ENCODE measurements at regions not wholly inside any gene's neighbourhood (a gene's known extent, or its start where the extent isn't known, plus 50 kb on each side); places are given as distances from the start of the nearest gene placed in this dataset.
A peak's percentile ranks its signal among the peaks of the same experiment; 100 is the strongest.

DNA sequence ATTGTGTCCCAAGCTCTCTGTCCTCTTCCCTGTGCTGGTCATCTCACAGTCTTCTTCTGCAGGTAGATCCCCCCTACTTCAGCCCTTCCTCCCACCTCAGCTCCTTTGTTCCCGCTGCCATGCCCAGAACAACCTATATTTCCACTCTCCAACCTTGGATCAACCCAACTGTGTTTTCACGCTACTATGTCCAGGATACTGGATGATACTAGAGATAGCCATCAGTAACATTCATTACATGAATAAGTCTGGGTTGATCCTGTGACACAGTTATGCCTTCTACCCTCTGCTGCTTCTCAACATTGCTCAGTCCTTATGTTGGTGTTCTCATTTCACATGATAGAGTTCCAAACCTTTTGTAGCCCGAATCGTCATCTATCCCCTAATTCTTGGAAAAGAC is 286.4 kb downstream of the ZEB1 start:
- DNase-seq (ENCODE audit: low read depth): no peak

- no peak for DNase-seq (ENCODE audit: low read depth)
These were observed 285.7 kb downstream of the ZEB1 start for GRCh38 chr10:31604646-31605170.

DNA sequence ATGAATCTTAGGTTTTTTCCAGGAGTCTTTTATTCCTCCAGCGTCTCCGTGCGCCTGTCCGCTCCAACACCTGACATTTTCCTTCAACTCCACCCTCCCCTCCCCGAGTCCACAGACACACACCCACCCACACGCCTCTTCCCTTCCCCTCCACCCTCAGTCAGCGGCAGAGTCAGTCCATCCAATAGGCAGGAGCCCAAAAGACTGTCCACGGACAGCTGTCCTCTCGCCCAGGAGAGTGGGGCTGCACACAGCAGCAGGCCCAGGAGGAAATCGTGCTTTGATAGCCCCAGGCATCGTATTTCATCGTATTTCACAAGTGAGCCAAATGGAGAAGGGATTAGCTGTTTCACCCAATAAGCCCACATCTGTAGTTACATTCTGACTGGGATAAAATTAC is 285.1 kb downstream of the ZEB1 start:
- no peak for DNase-seq (ENCODE audit: low read depth)

GRCh38 chr10:31603235-31604087 is 284.4 kb downstream of the ZEB1 start:
- DNase-seq (ENCODE audit: low read depth): peak; percentile 42

DNA sequence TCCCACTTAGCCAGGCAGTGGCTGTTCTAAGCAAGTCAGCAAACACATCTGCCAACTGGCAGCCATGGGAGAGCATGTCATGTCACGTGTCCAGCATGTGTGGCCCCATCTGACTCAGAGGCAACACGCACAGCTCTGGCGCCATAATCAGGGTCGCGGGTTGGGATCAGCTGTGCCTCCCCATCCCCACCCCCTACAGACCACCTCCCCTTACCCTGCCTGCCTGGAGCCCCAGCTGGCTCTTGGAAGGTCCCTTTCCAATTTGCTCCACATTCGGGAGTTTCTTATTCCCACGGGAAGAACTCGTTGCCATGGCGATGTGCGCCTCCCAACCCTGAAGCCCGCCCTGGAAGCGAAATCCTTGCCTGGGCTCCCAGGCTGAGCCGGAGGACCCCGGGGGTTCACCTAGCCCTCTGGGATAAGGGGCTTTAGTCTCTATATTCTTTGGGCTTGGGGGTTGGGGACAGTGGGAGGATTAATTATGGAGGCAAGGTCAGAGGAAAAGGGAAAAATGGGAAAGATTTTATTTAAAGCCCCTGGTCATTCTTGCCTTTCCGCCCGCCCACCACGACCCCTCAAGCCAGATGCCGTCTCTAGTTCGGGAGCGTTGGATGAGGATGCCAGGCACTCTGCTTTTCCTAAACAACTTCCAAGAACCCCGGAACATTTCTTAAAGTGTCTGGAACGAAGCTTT is 283.7 kb downstream of the ZEB1 start:
- no peak for DNase-seq (ENCODE audit: low read depth)

GRCh38 chr10:31601136-31601535 is 282.1 kb downstream of the ZEB1 start:
- DNase-seq (ENCODE audit: low read depth): no peak

DNA sequence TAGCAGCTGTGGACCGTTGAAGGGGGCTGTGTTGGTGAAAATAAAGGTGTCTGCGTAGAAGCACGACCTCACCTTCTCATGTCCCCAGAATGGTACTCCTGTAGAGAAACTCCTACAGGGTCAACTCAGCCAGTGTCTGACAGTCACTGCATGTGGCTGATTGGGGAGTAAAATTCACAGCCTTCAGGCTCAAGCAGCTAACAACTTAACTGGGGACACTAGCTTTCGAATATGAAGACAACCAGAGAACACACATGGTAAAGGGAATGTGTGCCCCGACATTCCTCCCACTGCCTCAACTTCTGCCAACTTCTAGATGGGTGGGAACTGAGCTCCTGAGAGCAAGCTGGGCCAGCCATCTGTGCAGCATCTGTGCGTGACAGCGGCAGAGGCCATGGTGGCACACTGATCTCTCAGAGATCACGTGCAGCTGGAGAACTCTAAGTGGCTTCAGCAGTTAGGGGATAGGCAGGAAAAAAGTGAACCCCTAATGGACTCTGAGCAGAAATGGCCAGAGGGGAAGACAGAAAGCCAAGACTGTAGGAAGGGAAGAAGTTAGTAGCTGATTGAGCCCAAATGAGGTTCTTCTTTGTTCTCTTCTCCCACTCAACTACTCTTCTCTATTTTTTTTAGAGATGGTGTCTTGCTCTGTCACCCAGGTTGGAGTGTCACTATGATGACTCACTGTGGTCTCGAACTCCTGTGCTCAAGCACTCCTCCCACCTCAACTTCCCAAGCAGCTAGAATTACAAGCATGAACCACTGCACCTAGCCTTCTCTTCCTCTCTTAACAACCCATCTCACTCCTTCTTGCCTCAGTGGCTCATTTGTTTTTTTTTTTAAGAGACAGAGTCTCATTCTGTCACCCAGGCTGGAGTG is 280.8 kb downstream of the ZEB1 start:
- DNase-seq (ENCODE audit: low read depth): no peak

- no peak for DNase-seq (ENCODE audit: low read depth)
These were observed 277.7 kb downstream of the ZEB1 start for GRCh38 chr10:31596765-31597164.

DNA sequence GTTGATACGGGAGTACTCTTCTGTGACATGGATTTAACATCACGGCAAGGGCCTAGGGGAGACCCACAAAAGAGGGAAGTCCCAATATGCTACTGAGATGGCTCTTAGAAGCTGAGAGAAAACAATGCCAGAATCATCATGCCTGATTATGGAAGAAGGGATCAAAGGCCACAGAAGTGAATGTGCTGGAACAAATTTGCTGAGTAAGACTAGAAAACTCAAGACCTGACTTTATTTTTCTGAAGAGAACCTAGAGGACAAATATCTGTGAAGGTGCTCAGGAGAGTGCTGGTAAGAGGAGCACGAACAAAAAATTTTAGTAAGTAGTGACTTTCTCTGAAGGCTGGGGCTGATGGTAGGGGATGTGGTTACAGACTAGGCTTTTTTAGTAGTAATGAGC is 277.0 kb downstream of the ZEB1 start:
- DNase-seq (ENCODE audit: low read depth): no peak

DNA sequence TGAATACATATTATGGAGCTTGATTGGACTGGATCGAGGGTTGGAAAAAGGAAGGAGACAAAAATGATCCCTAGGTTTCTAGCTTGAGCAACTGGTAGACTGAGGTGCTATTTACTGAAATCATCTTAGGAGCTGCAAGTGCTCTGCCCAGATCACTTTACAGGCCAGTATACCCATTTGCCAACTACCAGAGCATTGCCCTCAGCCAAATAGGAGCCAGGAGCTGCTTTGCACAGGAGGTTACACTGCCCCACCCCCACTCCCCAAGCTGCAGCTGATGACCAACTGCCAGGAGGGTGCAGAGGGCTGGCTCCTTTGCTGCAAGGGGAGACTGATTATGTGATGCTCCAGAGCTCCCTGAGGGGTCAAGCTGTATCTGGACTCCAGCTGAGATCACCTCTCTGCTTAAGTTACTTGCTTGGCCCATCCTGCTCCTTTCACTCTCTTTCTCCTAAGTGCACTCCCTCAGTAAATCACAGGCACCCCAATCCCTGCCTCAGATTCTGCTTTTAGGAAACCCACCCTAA is 275.4 kb downstream of the ZEB1 start:
- DNase-seq (ENCODE audit: low read depth): no peak

- no peak for DNase-seq (ENCODE audit: low read depth)
These were observed 274.1 kb downstream of the ZEB1 start for GRCh38 chr10:31593124-31593523.

- no peak for DNase-seq (ENCODE audit: low read depth)
These were observed 272.6 kb downstream of the ZEB1 start for GRCh38 chr10:31591569-31591968.

DNA sequence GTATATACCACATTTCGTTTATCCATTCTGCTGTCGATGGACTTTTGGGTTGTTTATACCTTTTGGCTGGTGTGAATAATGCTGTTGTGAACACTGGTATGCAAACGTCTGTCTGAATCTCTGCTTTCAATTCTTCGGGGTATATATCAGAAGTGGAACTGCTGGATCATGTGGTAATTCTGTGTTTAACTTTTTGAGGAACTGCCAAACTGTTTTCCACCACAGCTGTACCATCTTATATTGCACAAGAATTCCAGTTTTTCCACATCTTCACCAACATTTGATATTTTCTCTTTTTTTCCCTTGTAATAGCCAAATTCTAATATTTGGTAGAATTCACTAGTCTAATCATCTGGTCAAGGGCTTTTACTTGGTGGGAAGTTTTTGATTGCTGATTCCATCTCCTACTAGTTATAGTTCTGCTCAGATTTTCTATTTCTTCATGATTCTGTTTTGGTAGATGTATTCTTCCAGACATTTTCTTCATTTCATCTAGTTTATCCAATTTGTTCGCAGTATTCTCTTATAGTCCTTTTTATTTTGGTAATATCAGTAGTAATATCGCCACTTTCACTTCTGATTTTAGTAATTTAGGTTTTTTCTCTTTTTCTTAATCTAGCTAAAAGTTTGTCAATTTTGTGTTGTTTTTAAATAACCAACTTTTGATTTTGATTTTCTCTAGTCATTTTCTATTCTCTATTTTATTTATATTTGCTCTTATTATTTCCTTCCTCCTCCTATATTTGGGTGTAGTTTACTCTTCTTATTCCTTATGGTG is 271.2 kb downstream of the ZEB1 start:
- no peak for DNase-seq (ENCODE audit: low read depth)

DNA sequence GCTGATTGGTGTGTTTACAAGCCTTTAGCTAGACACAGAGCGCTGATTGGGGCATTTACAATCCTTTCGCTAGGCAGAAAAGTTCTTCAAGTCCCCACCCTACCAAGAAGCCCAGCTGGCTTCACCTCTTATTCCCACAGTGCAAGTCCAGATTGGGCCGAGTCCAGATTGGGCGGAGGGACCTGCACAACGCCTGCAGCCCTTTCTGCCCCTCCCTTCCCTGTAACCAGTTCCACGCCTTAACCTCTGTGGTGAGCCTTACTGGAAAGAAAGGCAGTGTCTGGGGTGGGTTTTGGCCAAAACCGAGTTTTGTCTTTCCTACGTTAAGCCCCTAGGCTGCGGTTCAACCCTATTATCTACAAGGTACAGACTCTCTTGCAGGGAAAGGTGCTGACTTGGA is 268.7 kb downstream of the ZEB1 start:
- DNase-seq (ENCODE audit: low read depth): no peak

DNA sequence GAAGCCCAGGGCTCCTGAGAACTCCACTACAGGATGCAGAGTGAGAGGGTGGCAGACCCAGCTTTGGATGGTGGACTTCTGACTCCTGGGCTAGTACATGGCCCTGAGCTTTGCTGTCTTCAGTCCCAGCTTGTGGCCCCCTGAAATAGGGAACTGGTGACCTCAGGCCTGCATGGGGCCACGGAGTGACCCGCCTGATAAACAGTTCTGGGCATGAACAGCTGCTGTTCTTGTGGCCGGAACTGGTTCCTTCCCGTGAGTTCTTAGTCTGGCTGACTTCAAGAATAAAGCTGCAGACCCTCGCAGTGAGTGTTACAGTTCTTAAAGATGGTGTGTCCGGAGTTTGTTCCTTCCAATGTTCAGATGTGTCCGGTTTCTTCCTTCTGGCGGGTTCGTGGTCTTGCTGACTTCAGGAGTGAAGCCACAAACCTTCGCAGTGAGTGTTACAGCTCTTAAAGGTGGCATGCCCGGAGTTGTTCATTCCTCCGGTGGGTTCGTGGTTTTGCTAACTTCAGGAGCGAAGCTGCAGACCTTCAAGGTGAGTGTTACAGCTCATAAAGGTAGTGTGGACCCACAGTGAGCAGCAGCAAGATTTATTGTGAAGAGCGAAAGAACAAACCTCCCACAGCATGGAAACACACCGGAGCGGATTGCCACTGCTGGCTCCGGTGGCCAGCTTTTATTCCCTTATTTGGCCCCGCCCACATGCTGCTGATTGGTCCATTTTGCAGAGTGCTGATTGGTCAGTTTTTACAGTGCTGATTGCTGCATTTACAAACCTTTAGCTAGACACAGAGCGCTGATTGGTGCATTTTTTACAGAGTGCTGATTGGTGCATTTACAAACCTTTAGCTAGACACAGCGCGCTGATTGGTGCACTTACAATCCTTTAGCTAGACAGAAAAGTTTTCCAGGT is 268.0 kb downstream of the ZEB1 start:
- DNase-seq (ENCODE audit: low read depth): no peak

GRCh38 chr10:31584876-31585275 is 265.9 kb downstream of the ZEB1 start:
- no peak for DNase-seq (ENCODE audit: low read depth)

- no peak for DNase-seq (ENCODE audit: low read depth)
These were observed 265.1 kb downstream of the ZEB1 start for GRCh38 chr10:31584098-31584631.

DNA sequence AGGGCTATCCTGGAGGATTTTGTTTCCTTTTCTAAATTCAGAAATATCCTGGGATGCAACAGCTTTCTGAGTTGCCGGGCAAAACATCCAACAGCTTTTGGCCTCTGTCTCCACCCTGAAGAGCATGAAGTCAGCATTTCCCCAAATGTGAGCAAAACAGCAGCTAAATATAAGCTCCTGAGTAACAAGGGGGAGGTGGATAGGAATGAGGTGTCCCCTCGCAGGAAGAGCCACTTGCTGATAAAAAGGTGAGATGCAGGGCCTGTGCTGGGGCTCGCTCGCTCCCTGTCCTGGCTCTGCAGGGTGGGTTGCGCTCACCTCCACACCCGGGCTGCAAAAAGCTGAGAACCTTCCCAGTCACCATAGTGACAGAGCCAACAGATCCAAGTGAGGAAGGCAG is 264.3 kb downstream of the ZEB1 start:
- DNase-seq (ENCODE audit: low read depth): no peak

GRCh38 chr10:31582365-31583052 is 263.5 kb downstream of the ZEB1 start:
- no peak for DNase-seq (ENCODE audit: low read depth)
